ENCODE measurements at regions not wholly inside any gene's neighbourhood (a gene's known extent, or its start where the extent isn't known, plus 50 kb on each side); places are given as distances from the start of the nearest gene placed in this dataset.

DNA sequence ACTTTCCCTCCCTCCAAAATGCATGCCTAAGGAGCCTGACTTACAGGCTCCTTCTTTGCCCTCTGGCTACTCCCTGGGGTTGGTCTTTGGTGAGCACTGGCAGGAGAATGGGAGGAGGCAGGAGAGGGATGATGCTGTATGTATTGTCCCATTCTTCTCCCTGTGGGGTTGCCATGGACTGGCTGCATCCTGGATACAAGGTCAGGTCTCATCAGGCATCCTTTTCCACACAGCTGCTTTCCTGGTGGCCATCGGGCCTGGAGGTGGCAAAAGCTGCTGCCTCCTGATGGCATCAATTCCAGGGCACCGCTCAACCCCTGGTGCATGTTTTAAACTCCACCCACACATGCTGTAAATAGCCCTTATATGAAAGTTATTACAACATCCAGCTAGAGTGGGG lies 257.2 kb downstream of the ETS1 start:
- TF ChIP-seq SIN3A (IDR thresholded peaks at IDR 0.05; ENCODE audit: low read depth, low read length) = no peak
- TF ChIP-seq, protein P1, sequence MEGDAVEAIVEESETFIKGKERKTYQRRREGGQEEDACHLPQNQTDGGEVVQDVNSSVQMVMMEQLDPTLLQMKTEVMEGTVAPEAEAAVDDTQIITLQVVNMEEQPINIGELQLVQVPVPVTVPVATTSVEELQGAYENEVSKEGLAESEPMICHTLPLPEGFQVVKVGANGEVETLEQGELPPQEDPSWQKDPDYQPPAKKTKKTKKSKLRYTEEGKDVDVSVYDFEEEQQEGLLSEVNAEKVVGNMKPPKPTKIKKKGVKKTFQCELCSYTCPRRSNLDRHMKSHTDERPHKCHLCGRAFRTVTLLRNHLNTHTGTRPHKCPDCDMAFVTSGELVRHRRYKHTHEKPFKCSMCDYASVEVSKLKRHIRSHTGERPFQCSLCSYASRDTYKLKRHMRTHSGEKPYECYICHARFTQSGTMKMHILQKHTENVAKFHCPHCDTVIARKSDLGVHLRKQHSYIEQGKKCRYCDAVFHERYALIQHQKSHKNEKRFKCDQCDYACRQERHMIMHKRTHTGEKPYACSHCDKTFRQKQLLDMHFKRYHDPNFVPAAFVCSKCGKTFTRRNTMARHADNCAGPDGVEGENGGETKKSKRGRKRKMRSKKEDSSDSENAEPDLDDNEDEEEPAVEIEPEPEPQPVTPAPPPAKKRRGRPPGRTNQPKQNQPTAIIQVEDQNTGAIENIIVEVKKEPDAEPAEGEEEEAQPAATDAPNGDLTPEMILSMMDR (IDR thresholded peaks at IDR 0.05 in 2 of 3, conservative IDR thresholded peaks at IDR 0.05 in 1 of 3; ENCODE audit: control insufficient read depth in 2 of 3, extremely low read depth in 1 of 3, insufficient read depth in 1 of 3, low read depth in 3 of 3, low read length in 3 of 3) = no peak
- TF ChIP-seq, protein P2, sequence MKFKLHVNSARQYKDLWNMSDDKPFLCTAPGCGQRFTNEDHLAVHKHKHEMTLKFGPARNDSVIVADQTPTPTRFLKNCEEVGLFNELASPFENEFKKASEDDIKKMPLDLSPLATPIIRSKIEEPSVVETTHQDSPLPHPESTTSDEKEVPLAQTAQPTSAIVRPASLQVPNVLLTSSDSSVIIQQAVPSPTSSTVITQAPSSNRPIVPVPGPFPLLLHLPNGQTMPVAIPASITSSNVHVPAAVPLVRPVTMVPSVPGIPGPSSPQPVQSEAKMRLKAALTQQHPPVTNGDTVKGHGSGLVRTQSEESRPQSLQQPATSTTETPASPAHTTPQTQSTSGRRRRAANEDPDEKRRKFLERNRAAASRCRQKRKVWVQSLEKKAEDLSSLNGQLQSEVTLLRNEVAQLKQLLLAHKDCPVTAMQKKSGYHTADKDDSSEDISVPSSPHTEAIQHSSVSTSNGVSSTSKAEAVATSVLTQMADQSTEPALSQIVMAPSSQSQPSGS (IDR thresholded peaks at IDR 0.05; ENCODE audit: low read length) = no peak
- TF ChIP-seq RAD51 (IDR thresholded peaks at IDR 0.05) = no peak
- TF ChIP-seq MYC (IDR thresholded peaks at IDR 0.05; ENCODE audit: insufficient read depth, insufficient read length, insufficient replicate concordance, low read length, severe bottlenecking) = no peak
- TF ChIP-seq POLR2A (IDR thresholded peaks at IDR 0.05; ENCODE audit: low read depth, low read length) = no peak

All from GM12878 (cell line).